DOHH2 (cell line): ENCODE measurements at regions not wholly inside any gene's neighbourhood (a gene's known extent, or its start where the extent isn't known, plus 50 kb on each side); places are given as distances from the start of the nearest gene placed in this dataset.

Experiments used
- H3F3A ChIP-seq: fragments of 200-600 bp; sonication (generic), shearing (Covaris generic); 2 replicates; pipeline ENCODE4 v1.6.0; 2016; ENCODE audit warnings: antibody characterized with exemption, mild to moderate bottlenecking; ENCODE audit not compliant: control insufficient read depth, insufficient read depth
- H3K27ac ChIP-seq: fragments of 200-600 bp; sonication (generic); 2 replicates; pipeline ENCODE4 v1.5.1; 2014; ENCODE audit warnings: low read depth, mild to moderate bottlenecking, low read length, moderate library complexity
- H3K27me3 ChIP-seq: fragments of 200-600 bp; sonication (generic); 2 replicates; pipeline ENCODE4 v1.6.1; 2014; ENCODE audit warnings: mild to moderate bottlenecking, low read length, mixed read lengths; ENCODE audit not compliant: control insufficient read depth
- H3K36me3 ChIP-seq: fragments of 200-600 bp; sonication (generic); 2 replicates; pipeline ENCODE4 v1.6.1; 2014; ENCODE audit warnings: mild to moderate bottlenecking, low read length, moderate library complexity, mixed read lengths; ENCODE audit not compliant: control insufficient read depth
- H3K4me1 ChIP-seq: fragments of 200-600 bp; sonication (generic); 2 replicates; pipeline ENCODE4 v1.6.1; 2014; ENCODE audit warnings: mild to moderate bottlenecking, low read length, mixed read lengths; ENCODE audit not compliant: control insufficient read depth
- H3K4me2 ChIP-seq: fragments of 200-600 bp; sonication (generic); 2 replicates; pipeline ENCODE4 v1.6.0; 2014; ENCODE audit warnings: mild to moderate bottlenecking, low read length, moderate library complexity
- H3K4me3 ChIP-seq: fragments of 200-600 bp; sonication (generic); 2 replicates; pipeline ENCODE4 v1.5.1; 2014; ENCODE audit warnings: mild to moderate bottlenecking, low read length, mixed read lengths
- H3K79me2 ChIP-seq: fragments of 200-600 bp; sonication (generic); 2 replicates; pipeline ENCODE4 v1.6.1; 2014; ENCODE audit warnings: mild to moderate bottlenecking, low read length, mixed read lengths; ENCODE audit not compliant: control insufficient read depth
- H3K9me2 ChIP-seq: fragments of 200-600 bp; sonication (generic); replicated peaks from 2 replicates; pipeline ENCODE4 v1.6.1; 2014; ENCODE audit warnings: mild to moderate bottlenecking, low read length, mixed read lengths; ENCODE audit not compliant: control insufficient read depth
- H3K9me3 ChIP-seq: fragments of 200-600 bp; sonication (generic); 2 replicates; pipeline ENCODE4 v1.6.1; 2014; ENCODE audit warnings: antibody characterized with exemption, low read length, mixed read lengths; ENCODE audit not compliant: control insufficient read depth, insufficient read depth
- H4K20me1 ChIP-seq: fragments of 200-600 bp; sonication (generic); 2 replicates; pipeline ENCODE4 v1.6.0; 2014; ENCODE audit warnings: low read depth, mild to moderate bottlenecking, antibody characterized with exemption, low read length, moderate library complexity; ENCODE audit not compliant: control insufficient read depth, insufficient read depth
- EZH2phosphoT487 ChIP-seq: fragments of 200-600 bp; sonication (generic); IDR thresholded peaks from 2 replicates; pipeline ENCODE4 v1.6.1; 2017; ENCODE audit warnings: borderline replicate concordance, mild to moderate bottlenecking, antibody characterized with exemption, low read length, moderate library complexity, mixed read lengths
- TF ChIP-seq, protein P1 (sequence below): fragments of 200-600 bp; sonication (generic); IDR thresholded peaks from one replicate; pipeline ENCODE4 v1.5.1; 2014; ENCODE audit warnings: antibody characterized with exemption, mild to moderate bottlenecking, low read depth, low read length; ENCODE audit not compliant: poor library complexity, severe bottlenecking

DNA sequence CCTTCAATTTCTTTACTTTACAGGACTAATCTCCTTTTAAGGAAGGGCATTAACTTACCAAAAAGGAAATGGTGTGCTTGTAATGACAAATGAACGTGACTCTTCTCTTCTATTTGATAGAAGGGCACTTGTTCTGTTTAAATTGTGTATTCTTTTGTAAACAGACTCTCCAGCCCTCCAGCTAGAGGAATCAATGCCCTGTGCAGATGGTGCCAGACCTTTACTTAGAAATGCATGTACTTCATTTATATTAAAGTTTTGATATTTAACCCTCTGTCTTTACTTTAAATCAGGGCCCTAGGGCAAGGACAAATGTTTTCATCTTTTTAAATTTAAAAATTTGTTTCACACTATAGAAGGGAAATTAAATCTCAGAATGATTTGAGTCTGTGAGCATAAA lies 355.1 kb downstream of the GBE1 start:
- TF ChIP-seq EZH2phosphoT487, result no peak
- TF ChIP-seq, protein P1, sequence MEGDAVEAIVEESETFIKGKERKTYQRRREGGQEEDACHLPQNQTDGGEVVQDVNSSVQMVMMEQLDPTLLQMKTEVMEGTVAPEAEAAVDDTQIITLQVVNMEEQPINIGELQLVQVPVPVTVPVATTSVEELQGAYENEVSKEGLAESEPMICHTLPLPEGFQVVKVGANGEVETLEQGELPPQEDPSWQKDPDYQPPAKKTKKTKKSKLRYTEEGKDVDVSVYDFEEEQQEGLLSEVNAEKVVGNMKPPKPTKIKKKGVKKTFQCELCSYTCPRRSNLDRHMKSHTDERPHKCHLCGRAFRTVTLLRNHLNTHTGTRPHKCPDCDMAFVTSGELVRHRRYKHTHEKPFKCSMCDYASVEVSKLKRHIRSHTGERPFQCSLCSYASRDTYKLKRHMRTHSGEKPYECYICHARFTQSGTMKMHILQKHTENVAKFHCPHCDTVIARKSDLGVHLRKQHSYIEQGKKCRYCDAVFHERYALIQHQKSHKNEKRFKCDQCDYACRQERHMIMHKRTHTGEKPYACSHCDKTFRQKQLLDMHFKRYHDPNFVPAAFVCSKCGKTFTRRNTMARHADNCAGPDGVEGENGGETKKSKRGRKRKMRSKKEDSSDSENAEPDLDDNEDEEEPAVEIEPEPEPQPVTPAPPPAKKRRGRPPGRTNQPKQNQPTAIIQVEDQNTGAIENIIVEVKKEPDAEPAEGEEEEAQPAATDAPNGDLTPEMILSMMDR, result no peak

DNA sequence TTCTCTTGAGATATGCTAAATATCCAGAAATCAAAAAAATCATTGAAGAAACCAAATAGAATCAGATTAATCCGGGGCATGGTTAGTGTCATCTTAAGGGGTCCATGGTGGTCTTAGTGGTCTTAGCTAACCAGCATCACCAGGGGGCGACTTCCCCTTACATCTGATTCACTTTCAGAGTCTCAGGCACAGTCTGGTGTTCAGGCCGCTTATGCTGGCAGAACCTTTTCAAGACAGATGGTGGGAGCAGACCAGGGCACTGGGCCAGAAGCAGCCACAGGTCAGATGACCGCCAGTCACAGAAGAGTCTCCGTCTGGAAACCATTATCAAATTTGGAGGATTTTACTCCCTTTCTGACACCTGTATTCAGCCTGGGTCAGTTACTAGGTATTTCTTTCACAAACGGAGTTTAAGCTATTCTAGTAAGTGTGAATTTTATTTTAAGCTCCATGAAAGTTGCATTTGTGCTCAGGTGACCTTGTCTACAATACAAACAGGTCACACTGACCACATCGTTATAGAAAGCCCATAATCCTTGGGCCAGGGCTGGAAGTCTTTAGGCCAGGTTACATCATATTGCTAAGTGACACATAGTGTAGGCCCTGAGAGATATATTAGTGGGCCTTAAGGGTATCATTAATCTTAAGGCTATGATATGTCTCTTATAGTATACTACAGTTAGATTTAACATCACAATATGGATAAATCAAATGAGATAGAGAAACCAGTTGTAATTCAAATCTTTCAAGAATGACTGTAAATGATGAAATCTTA lies 365.5 kb downstream of the GBE1 start:
- Histone ChIP-seq H3K9me2 (no peaks in the 10 kb centered on the region), H3F3A (no peaks in the 10 kb centered on the region), H3K4me3 (no peak overlapping the region), H3K27ac (no peak overlapping the region), H3K27me3 (no peaks in the 10 kb centered on the region), H3K36me3 (no peaks in the 10 kb centered on the region), H3K79me2 (no peaks in the 10 kb centered on the region), H4K20me1 (no peaks in the 10 kb centered on the region), H3K4me1 (no peaks in the 10 kb centered on the region), H3K9me3 (no peaks in the 10 kb centered on the region), H3K4me2 (no peak overlapping the region)
- TF ChIP-seq EZH2phosphoT487, result no peak
- TF ChIP-seq, protein P1, result no peak

More for the DNA sequence above, 355.1 kb downstream of the GBE1 start:
- Histone ChIP-seq H3K27me3 (no peaks in the 10 kb centered on the region), H3K4me3 (no peak overlapping the region), H3K4me1 (no peaks in the 10 kb centered on the region), H3K36me3 (no peaks in the 10 kb centered on the region), H3F3A (no peaks in the 10 kb centered on the region), H4K20me1 (no peaks in the 10 kb centered on the region), H3K9me2 (no peaks in the 10 kb centered on the region), H3K9me3 (no peaks in the 10 kb centered on the region), H3K4me2 (no peak overlapping the region), H3K27ac (no peak overlapping the region), H3K79me2 (no peaks in the 10 kb centered on the region)

DNA sequence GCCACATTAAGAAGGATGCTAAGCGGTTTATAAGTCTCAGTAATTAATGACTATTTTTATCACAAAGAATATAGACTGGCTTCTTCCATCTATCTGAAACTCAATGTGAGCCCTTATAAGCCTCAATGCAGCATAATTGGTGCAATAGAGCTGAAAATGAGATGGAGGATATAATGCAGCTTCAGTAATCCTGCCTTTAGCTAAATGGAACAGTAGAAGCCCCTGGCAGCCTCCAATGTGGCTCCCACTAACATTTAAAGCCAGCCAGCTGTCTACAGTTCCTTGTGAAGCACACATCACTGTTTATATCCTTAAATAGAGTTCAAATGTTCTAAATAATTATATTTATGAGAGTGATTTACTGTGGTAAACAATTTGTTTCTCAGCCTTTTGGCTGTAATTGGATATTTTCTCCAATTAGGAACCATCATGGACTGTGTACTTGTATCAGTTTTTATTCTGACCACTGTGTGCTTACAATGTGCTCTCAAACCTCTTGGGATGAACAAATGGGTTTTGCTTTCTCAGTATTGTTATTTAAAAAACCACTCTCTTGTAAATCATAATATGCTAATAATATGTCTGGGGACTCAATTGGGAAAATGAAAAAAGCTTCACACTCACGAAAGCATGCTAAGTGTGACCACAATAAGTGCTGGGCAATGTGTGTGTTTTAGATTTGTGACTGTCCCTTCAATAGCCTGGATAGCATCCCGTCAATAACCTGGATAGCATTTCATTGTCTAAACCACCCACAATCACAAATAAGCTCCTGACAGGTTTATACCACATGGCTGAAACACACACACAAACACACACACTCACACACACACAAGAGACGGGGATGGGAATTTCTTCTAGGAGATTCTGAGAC lies 366.6 kb downstream of the GBE1 start:
- Histone ChIP-seq H3K4me2 (no peak overlapping the region), H4K20me1 (no peaks in the 10 kb centered on the region), H3K36me3 (no peaks in the 10 kb centered on the region), H3K79me2 (no peaks in the 10 kb centered on the region), H3K9me3 (no peaks in the 10 kb centered on the region), H3K4me1 (no peaks in the 10 kb centered on the region), H3K9me2 (no peaks in the 10 kb centered on the region), H3K27ac (no peak overlapping the region), H3K4me3 (no peak overlapping the region), H3F3A (no peaks in the 10 kb centered on the region), H3K27me3 (no peaks in the 10 kb centered on the region)
- TF ChIP-seq, protein P1, result no peak
- no peak for TF ChIP-seq EZH2phosphoT487
